K562 (cell line): ENCODE measurements at regions not wholly inside any gene's neighbourhood (a gene's known extent, or its start where the extent isn't known, plus 50 kb on each side); places are given as distances from the start of the nearest gene placed in this dataset.

Source experiments
- ATAC-seq: fragments of 200-7000 bp; cut with Tn5 transposase; 3 replicates; pipeline ENCODE4 v1.9.1; 2020; ENCODE audit warnings: moderate library complexity
- BruUV-seq: library from RNA; stranded (reverse); fragments of 400-500 nt; replicated peaks from 2 replicates; lab custom pipeline; 2021; lab: Mats Ljungman, UMichigan
- CTCF ChIA-PET: fragments of 300-600 bp; formaldehyde crosslinking; extraction: SDS; loops from one replicate; lab custom pipeline; 2021; ENCODE audit warnings: low intra/inter-chr PET ratio; lab: Yijun Ruan, JAX
- POLR2A ChIA-PET: fragments of 300-600, 350-650 bp; sonication (Branson Sonifier 250); formaldehyde crosslinking; extraction: SDS; loops from one replicate; lab custom pipeline; 2021; ENCODE audit warnings: antibody characterized with exemption, inconsistent platforms; lab: Yijun Ruan, JAX
- DNase-seq, 4 experiments: peaks; one replicate each; pipeline versions ENCODE4 v3.0.0 to v3.0.0-alpha.2; 2011 to 2018; ENCODE audit warnings: low spot score in 3 of 4, mixed read lengths in 3 of 4; ENCODE audit errors: extremely low read depth in 1 of 4
- FAIRE-seq: peaks from 2 replicates; lab custom pipeline; 2011; peaks lifted over from hg19 to GRCh38; lab: Jason Lieb, UNC
- H2AFZ ChIP-seq: 2 replicates; pipeline ENCODE4 v1.6.0; 2011; ENCODE audit warnings: low read depth, low read length, control low read depth, inconsistent platforms
- H3K27ac ChIP-seq: fragments of 200-600 bp; 3 replicates; pipeline ENCODE4 v1.8.0; 2011; ENCODE audit warnings: low read depth, mild to moderate bottlenecking, control low read depth, inconsistent platforms, low read length, moderate library complexity, mixed read lengths; ENCODE audit errors: extremely low read depth
- H3K27me3 ChIP-seq, 2 experiments: fragments of 300-600 bp in 1 of 2; 2 replicates in 1 of 2; 3 replicates in 1 of 2; pipeline versions ENCODE4 v1.6.0 to v1.8.0; 2011; ENCODE audit warnings: inconsistent platforms in 2 of 2, low read length in 2 of 2, mild to moderate bottlenecking in 1 of 2, mixed read lengths in 1 of 2, moderate library complexity in 1 of 2; ENCODE audit not compliant: control insufficient read depth in 2 of 2, insufficient read depth in 2 of 2
- H3K36me3 ChIP-seq: fragments of 300-600 bp; 3 replicates; pipeline ENCODE4 v1.8.0; 2011; ENCODE audit warnings: mild to moderate bottlenecking, low read length, inconsistent platforms; ENCODE audit not compliant: control insufficient read depth, insufficient read depth
- H3K4me1 ChIP-seq, 2 experiments: fragments of 200-600 bp in 1 of 2; replicated peaks in 1 of 2; 2 replicates in 1 of 2; 3 replicates in 1 of 2; pipeline versions ENCODE4 v1.5.1 to v1.8.0; 2011; ENCODE audit warnings: inconsistent platforms in 2 of 2, low read length in 2 of 2, mild to moderate bottlenecking in 1 of 2, mixed read lengths in 1 of 2, moderate library complexity in 1 of 2; ENCODE audit not compliant: control insufficient read depth in 2 of 2, insufficient read depth in 2 of 2
- H3K4me2 ChIP-seq: 2 replicates; pipeline ENCODE4 v1.6.1; 2011; ENCODE audit warnings: low read length, control low read depth, inconsistent platforms, mixed read lengths; ENCODE audit not compliant: insufficient read depth
- H3K4me3 ChIP-seq: fragments of 200-600 bp; sonication (generic), shearing (Covaris generic); 2 replicates; pipeline ENCODE4 v1.5.1; 2016; ENCODE audit warnings: control low read depth, inconsistent platforms
- H3K79me2 ChIP-seq: fragments of 200-600 bp; 3 replicates; pipeline ENCODE4 v1.8.0; 2011; ENCODE audit warnings: low read length, inconsistent platforms; ENCODE audit not compliant: control insufficient read depth, insufficient read depth
- H3K9ac ChIP-seq, 2 experiments: 2 replicates each; pipeline versions ENCODE4 v1.6.0 to v1.6.1; 2011; ENCODE audit warnings: low read depth in 2 of 2, low read length in 2 of 2, control low read depth in 1 of 2, inconsistent platforms in 1 of 2, mild to moderate bottlenecking in 1 of 2, mixed read lengths in 1 of 2; ENCODE audit not compliant: insufficient read depth in 1 of 2
- H3K9me1 ChIP-seq: one replicate; pipeline ENCODE4 v1.6.0; 2011; ENCODE audit warnings: inconsistent platforms, mild to moderate bottlenecking, low read length, moderate library complexity; ENCODE audit not compliant: control insufficient read depth, insufficient read depth
- H3K9me3 ChIP-seq: replicated peaks from 2 replicates; pipeline ENCODE4 v1.5.1; 2011; ENCODE audit warnings: low read depth, low read length, inconsistent platforms; ENCODE audit not compliant: control insufficient read depth, insufficient read depth
- H4K20me1 ChIP-seq: replicated peaks from 2 replicates; pipeline ENCODE4 v1.6.1; 2011; ENCODE audit warnings: low read length, inconsistent platforms, mixed read lengths; ENCODE audit not compliant: control insufficient read depth, insufficient read depth
- ETV6 ChIP-seq, 3 experiments: fragments of 150-350 bp in 1 of 3; sonication (generic) in 1 of 3; formaldehyde crosslinking in 1 of 3; IDR thresholded peaks; 2 replicates each; pipeline versions ENCODE4 v1.6.1 to v1.8.0; 2014 to 2022; ENCODE audit warnings: borderline replicate concordance in 2 of 3, low read depth in 2 of 3, antibody characterized with exemption in 1 of 3, low read length in 1 of 3, mild to moderate bottlenecking in 1 of 3, missing genetic modification reagents in 1 of 3
- GTF2F1 ChIP-seq: IDR thresholded peaks from 2 replicates; pipeline ENCODE4 v1.6.1; 2011; ENCODE audit warnings: low read depth, low read length, improper control_type of control experiment
- HLTF ChIP-seq: fragments of 450-650 bp; IDR thresholded peaks from 2 replicates; pipeline ENCODE4 v1.6.1; 2016
- PHF21A ChIP-seq: fragments of 450-650 bp; IDR thresholded peaks from 2 replicates; pipeline ENCODE4 v1.6.1; 2017; ENCODE audit warnings: low read depth, borderline replicate concordance
- SNAPC5 ChIP-seq: fragments of 250-450 bp; sonication (Bioruptor Pico); IDR thresholded peaks from 2 replicates; pipeline ENCODE4 v1.8.0; 2021; ENCODE audit warnings: moderate library complexity, mild to moderate bottlenecking, inconsistent platforms
- SNIP1 ChIP-seq: fragments of 450-650 bp; IDR thresholded peaks from 2 replicates; pipeline ENCODE4 v1.7.1; 2017; ENCODE audit warnings: low read depth, mild to moderate bottlenecking
- TSC22D4 ChIP-seq: fragments of 450-650 bp; IDR thresholded peaks from 2 replicates; pipeline ENCODE4 v1.6.1; 2016; ENCODE audit warnings: missing genetic modification characterization, missing biosample characterization, control low read depth
- ZBTB11 ChIP-seq, 3 experiments: fragments of 200-800 bp in 1 of 3; fragments of 250-450 bp in 1 of 3; fragments of 450-650 bp in 1 of 3; sonication (Bioruptor Pico) in 1 of 3; sonication (Bioruptor generic) in 1 of 3; formaldehyde crosslinking in 1 of 3; IDR thresholded peaks; 2 replicates each; pipeline versions ENCODE4 v1.6.1 to v1.8.0; 2016 to 2022; ENCODE audit warnings: mild to moderate bottlenecking in 2 of 3, missing genetic modification characterization in 2 of 3, missing compliant biosample characterization in 1 of 3, moderate library complexity in 1 of 3
- ZNF140 ChIP-seq: fragments of 250-450 bp; sonication (Bioruptor Pico); IDR thresholded peaks from 2 replicates; pipeline ENCODE4 v1.8.0; 2021; ENCODE audit warnings: moderate library complexity, mild to moderate bottlenecking, inconsistent platforms
- ZNF696 ChIP-seq: fragments of 250-450 bp; sonication (Bioruptor Pico); conservative IDR thresholded peaks from 2 replicates; pipeline ENCODE4 v1.4.0; 2020; ENCODE audit warnings: mild to moderate bottlenecking, moderate library complexity
- ZNF830 ChIP-seq: fragments of 250-450 bp; sonication (Bioruptor Pico); IDR thresholded peaks from 2 replicates; pipeline ENCODE4 v1.5.0; 2021; ENCODE audit warnings: mild to moderate bottlenecking
- WGBS: fragments of 100-300 bp; shearing (Covaris generic); methylation state at CpG from one replicate; pipeline ENCODE4 v1.1.6; 2016; ENCODE audit warnings: low coverage, mixed read lengths; ENCODE audit not compliant: insufficient coverage; ENCODE audit errors: missing lambda C conversion rate; 5-methylcytosine and 5-hydroxymethylcytosine counted together
- in situ Hi-C: fragments of 300-500 bp; cut with MboI; formaldehyde crosslinking; loops from 4 replicates; pipeline ENCODE4 v1.15.0; 2018; ENCODE audit warnings: inconsistent platforms, mixed read lengths
- intact Hi-C: fragments of 100-400 bp; cut with micrococcal nuclease; formaldehyde crosslinking; loops from 2 replicates; pipeline ENCODE4 v1.14.2; 2022

- intact Hi-C loops = loop anchor here (1.0 kb wide), 1 partner anchor 9 kb away; no protein-coding TSS in a partner anchor
- no peak for DNase-seq
- CTCF ChIA-PET = no interaction called here
Measured at GRCh38 chr5:118722122-118723020, 266.0 kb downstream of the DTWD2 start.

More at GRCh38 chr5:118722122-118723020, 266.0 kb downstream of the DTWD2 start:
- no TSS peak for BruUV-seq
- no peaks in the 10 kb centered on the region for H3K36me3 ChIP-seq
- no peak overlapping the region for H2AFZ ChIP-seq
- H3K27me3 ChIP-seq = no peaks in the 10 kb centered on the region
- H4K20me1 ChIP-seq = no peaks in the 10 kb centered on the region
- no peaks in the 10 kb centered on the region for H3K4me1 ChIP-seq
- H3K27ac ChIP-seq = no peak overlapping the region
- TF ChIP-seq TSC22D4 = no peak
- TF ChIP-seq SNIP1 = no peak
- no peak for TF ChIP-seq GTF2F1
- no peak for TF ChIP-seq ZBTB11 (CRISPR knock-in tag; IDR thresholded peaks at IDR 0.05)
- no peak for TF ChIP-seq ZNF696 (CRISPR knock-in tag)
- no peak for TF ChIP-seq PHF21A
- no peak for TF ChIP-seq SNAPC5
- TF ChIP-seq HLTF = no peak
- TF ChIP-seq ZNF140 (CRISPR knock-in tag) = no peak
- TF ChIP-seq ZNF830 = no peak
- no peak for TF ChIP-seq ETV6 (IDR thresholded peaks at IDR 0.05; ENCODE audit: borderline replicate concordance in 1 of 2, low read depth in 2 of 2, low read length in 1 of 2)
- TF ChIP-seq ETV6 (CRISPR knock-in tag; IDR thresholded peaks at IDR 0.05; ENCODE audit: borderline replicate concordance) = no peak
- in situ Hi-C loops = no loop called here
- H3K9me1 ChIP-seq = no peaks in the 10 kb centered on the region
- POLR2A ChIA-PET = no interaction called here
- H3K4me3 ChIP-seq = no peak overlapping the region
- no peak for ATAC-seq
- H3K9me3 ChIP-seq = no peaks in the 10 kb centered on the region
- no peak for FAIRE-seq
- WGBS = 2% methylated on average over 7 of the region's 7 CpGs
- H3K4me2 ChIP-seq = no peak overlapping the region
- no peak overlapping the region for H3K9ac ChIP-seq
- H3K79me2 ChIP-seq = no peaks in the 10 kb centered on the region
